ENCODE measurements at regions not wholly inside any gene's neighbourhood (a gene's known extent, or its start where the extent isn't known, plus 50 kb on each side); places are given as distances from the start of the nearest gene placed in this dataset.
"Not testable (repeated sequence)": the region's sequence is repeated elsewhere in the genome, so short reads cannot be mapped to it uniquely, and the experiment has no call there.

DNA sequence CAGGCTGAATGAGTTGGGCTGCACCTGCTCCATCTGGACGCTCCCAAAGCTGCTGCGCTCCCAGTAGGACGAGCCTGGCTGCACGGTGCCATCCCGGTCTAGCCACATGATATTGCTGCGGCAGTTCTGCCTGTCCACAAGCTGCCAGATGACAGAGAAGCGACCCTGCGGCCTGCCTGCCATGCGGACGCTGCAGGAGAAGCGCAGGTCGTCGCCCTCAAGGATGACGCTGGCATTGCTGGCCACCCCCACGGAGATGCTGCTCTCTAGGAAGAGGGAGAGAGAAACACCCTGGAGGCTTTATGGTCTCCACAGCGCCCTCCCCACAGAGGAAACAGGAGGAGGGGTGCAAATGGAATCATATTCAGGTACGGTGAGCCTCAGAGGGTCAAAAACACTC, 887.3 kb downstream of the TUBA3C start:
- TF ChIP-seq, protein P1, sequence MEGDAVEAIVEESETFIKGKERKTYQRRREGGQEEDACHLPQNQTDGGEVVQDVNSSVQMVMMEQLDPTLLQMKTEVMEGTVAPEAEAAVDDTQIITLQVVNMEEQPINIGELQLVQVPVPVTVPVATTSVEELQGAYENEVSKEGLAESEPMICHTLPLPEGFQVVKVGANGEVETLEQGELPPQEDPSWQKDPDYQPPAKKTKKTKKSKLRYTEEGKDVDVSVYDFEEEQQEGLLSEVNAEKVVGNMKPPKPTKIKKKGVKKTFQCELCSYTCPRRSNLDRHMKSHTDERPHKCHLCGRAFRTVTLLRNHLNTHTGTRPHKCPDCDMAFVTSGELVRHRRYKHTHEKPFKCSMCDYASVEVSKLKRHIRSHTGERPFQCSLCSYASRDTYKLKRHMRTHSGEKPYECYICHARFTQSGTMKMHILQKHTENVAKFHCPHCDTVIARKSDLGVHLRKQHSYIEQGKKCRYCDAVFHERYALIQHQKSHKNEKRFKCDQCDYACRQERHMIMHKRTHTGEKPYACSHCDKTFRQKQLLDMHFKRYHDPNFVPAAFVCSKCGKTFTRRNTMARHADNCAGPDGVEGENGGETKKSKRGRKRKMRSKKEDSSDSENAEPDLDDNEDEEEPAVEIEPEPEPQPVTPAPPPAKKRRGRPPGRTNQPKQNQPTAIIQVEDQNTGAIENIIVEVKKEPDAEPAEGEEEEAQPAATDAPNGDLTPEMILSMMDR (IDR thresholded peaks at IDR 0.05): not testable (repeated sequence)
- TF ChIP-seq POLR2AphosphoS5, TCF7L2 (IDR thresholded peaks at IDR 0.05; ENCODE audit: low read depth, low read length): not testable (repeated sequence)
